ENCODE measurements at regions not wholly inside any gene's neighbourhood (a gene's known extent, or its start where the extent isn't known, plus 50 kb on each side); places are given as distances from the start of the nearest gene placed in this dataset.

GRCh38 chr4:189505380-189505779, 435.3 kb upstream of the FRG1 start:
- Histone ChIP-seq H3K36me3 (ENCODE audit: insufficient read depth, low read length) (no peaks in the 10 kb centered on the region), H3K9me3 (ENCODE audit: control insufficient read depth in 1 of 2, insufficient read depth in 1 of 2, low read length in 2 of 2) (peaks cover 0 to 8% of the 10 kb centered on the region in 2 experiments), H3K27me3 (ENCODE audit: control insufficient read depth in 1 of 2, insufficient read depth in 2 of 2, low read length in 2 of 2) (no peaks in the 10 kb centered on the region), H3K4me3 (ENCODE audit: low read length) (no peak overlapping the region), H3K4me1 (ENCODE audit: insufficient read depth, low read length) (no peaks in the 10 kb centered on the region), H3K27ac (ENCODE audit: low read depth in 1 of 2, low read length in 2 of 2) (no peak overlapping the region)
- ChIA-PET CTCF (no interaction called here), POLR2A (no interaction called here)
- H3K27ac Mint-ChIP-seq, result no peak overlapping the region
- no peaks in the 10 kb centered on the region for H3K36me3 Mint-ChIP-seq (ENCODE audit: low read depth)
- ATAC-seq (ENCODE audit: poor library complexity), result no peak
- DNase-seq, result no peak
- H3K27me3 Mint-ChIP-seq, result no peaks in the 10 kb centered on the region
- TF ChIP-seq, protein P1, sequence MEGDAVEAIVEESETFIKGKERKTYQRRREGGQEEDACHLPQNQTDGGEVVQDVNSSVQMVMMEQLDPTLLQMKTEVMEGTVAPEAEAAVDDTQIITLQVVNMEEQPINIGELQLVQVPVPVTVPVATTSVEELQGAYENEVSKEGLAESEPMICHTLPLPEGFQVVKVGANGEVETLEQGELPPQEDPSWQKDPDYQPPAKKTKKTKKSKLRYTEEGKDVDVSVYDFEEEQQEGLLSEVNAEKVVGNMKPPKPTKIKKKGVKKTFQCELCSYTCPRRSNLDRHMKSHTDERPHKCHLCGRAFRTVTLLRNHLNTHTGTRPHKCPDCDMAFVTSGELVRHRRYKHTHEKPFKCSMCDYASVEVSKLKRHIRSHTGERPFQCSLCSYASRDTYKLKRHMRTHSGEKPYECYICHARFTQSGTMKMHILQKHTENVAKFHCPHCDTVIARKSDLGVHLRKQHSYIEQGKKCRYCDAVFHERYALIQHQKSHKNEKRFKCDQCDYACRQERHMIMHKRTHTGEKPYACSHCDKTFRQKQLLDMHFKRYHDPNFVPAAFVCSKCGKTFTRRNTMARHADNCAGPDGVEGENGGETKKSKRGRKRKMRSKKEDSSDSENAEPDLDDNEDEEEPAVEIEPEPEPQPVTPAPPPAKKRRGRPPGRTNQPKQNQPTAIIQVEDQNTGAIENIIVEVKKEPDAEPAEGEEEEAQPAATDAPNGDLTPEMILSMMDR (IDR thresholded peaks at IDR 0.05), result no peak
- H3K9me3 Mint-ChIP-seq, result peaks cover 3% of the 10 kb centered on the region
- H3K4me3 Mint-ChIP-seq, result no peak overlapping the region
- intact Hi-C loops (cut with DNase I, micrococcal nuclease), result no loop called here
- no peaks in the 10 kb centered on the region for H3K4me1 Mint-ChIP-seq (ENCODE audit: low read depth)

- POLR2A ChIA-PET, result no interaction called here
- Mint-ChIP-seq H3K4me3 (no peak overlapping the region), H3K27ac (no peak overlapping the region), H3K9me3 (peaks cover 3% of the 10 kb centered on the region), H3K27me3 (no peaks in the 10 kb centered on the region), H3K4me1 (ENCODE audit: low read depth) (no peaks in the 10 kb centered on the region), H3K36me3 (ENCODE audit: low read depth) (no peaks in the 10 kb centered on the region)
- no peaks in the 10 kb centered on the region for H3K4me1 ChIP-seq (ENCODE audit: insufficient read depth, low read length)
- intact Hi-C loops (cut with DNase I, micrococcal nuclease), result no loop called here
- CTCF ChIA-PET, result no interaction called here
- no peaks in the 10 kb centered on the region for H3K36me3 ChIP-seq (ENCODE audit: insufficient read depth, low read length)
- H3K27ac ChIP-seq (ENCODE audit: low read depth in 1 of 2, low read length in 2 of 2), result no peak overlapping the region
- ATAC-seq (ENCODE audit: poor library complexity) (no peak), DNase-seq (no peak)
- no peaks in the 10 kb centered on the region for H3K27me3 ChIP-seq (ENCODE audit: control insufficient read depth in 1 of 2, insufficient read depth in 2 of 2, low read length in 2 of 2)
- TF ChIP-seq, protein P1 (IDR thresholded peaks at IDR 0.05), result no peak
- no peak overlapping the region for H3K4me3 ChIP-seq (ENCODE audit: low read length)
- H3K9me3 ChIP-seq (ENCODE audit: control insufficient read depth in 1 of 2, insufficient read depth in 1 of 2, low read length in 2 of 2), result peaks cover 0 to 8% of the 10 kb centered on the region in 2 experiments
Observed at GRCh38 chr4:189506080-189506479, 434.6 kb upstream of the FRG1 start.

DNA sequence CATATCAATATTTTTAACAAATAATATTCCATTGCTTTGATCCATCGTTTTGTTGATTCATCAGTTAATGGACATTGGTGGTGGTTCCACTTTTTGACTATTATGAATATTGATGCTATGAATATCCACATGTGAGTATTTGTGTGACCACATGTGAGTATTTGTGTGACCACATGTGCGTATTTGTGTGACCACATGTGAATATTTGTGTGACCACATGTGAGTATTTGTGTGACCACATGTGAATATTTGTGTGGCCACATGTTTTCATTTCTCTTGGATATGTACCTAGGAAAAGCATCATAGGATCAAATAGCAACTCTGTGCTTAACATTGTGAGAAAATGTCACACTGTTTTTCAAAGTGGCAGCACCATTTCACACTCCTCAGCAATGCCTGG, 433.6 kb upstream of the FRG1 start:
- no peak for ATAC-seq (ENCODE audit: poor library complexity)

More for the DNA sequence above, 433.6 kb upstream of the FRG1 start:
- H3K4me3 ChIP-seq (ENCODE audit: low read length), result no peak overlapping the region
- H3K36me3 ChIP-seq (ENCODE audit: insufficient read depth, low read length), result no peaks in the 10 kb centered on the region
- Mint-ChIP-seq H3K4me3 (no peak overlapping the region), H3K9me3 (peaks cover 8% of the 10 kb centered on the region), H3K27me3 (no peaks in the 10 kb centered on the region), H3K27ac (no peak overlapping the region), H3K36me3 (ENCODE audit: low read depth) (no peaks in the 10 kb centered on the region), H3K4me1 (ENCODE audit: low read depth) (no peaks in the 10 kb centered on the region)
- no peaks in the 10 kb centered on the region for H3K4me1 ChIP-seq (ENCODE audit: insufficient read depth, low read length)
- H3K9me3 ChIP-seq (ENCODE audit: control insufficient read depth in 1 of 2, insufficient read depth in 1 of 2, low read length in 2 of 2), result peaks cover 0 to 13% of the 10 kb centered on the region in 2 experiments
- TF ChIP-seq, protein P1 (IDR thresholded peaks at IDR 0.05), result no peak
- no peaks in the 10 kb centered on the region for H3K27me3 ChIP-seq (ENCODE audit: control insufficient read depth in 1 of 2, insufficient read depth in 2 of 2, low read length in 2 of 2)
- intact Hi-C loops (cut with DNase I, micrococcal nuclease), result no loop called here
- ChIA-PET CTCF (no interaction called here), POLR2A (no interaction called here)
- DNase-seq, result no peak
- H3K27ac ChIP-seq (ENCODE audit: low read depth in 1 of 2, low read length in 2 of 2), result no peak overlapping the region

All from CD4-positive, alpha-beta T cell (primary cell).